ENCODE measurements at regions not wholly inside any gene's neighbourhood (a gene's known extent, or its start where the extent isn't known, plus 50 kb on each side); places are given as distances from the start of the nearest gene placed in this dataset.

DNA sequence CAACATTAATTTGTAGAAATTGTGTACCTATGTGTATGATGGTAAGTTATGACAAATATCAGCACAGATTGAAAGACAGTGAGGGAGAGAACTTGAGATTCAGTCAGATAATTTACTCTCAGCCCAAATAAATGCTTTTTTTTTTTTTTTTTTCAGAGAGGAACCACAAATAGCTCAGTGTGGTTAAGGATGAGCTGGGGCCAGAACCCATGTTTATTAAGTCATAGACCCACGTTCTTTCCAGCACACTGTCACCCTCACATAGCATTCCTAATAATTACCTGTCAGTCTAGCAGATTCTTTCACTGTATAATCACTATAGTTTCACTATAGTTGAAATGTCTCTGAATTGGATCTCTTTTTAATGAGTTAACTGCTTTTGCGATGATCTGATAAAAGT lies 246.1 kb downstream of the ZIC1 start:
- TF ChIP-seq CTCF (IDR thresholded peaks at IDR 0.05 in 4 of 5, conservative IDR thresholded peaks at IDR 0.05 in 1 of 5), result no peak
- TF ChIP-seq POLR2A (IDR thresholded peaks at IDR 0.05), result no peak
